IMR-90 (cell line): ENCODE measurements at regions not wholly inside any gene's neighbourhood (a gene's known extent, or its start where the extent isn't known, plus 50 kb on each side); places are given as distances from the start of the nearest gene placed in this dataset.

Experiments used
- BHLHE40 ChIP-seq: fragments of 150-350 bp; IDR thresholded peaks from 2 replicates; pipeline ENCODE4 v1.6.1; 2016; ENCODE audit warnings: mild to moderate bottlenecking, low read depth, low read length
- CEBPB ChIP-seq: IDR thresholded peaks from 2 replicates; pipeline ENCODE4 v1.6.1; 2012; ENCODE audit warnings: low read depth, low read length, improper control_type of control experiment
- CTCF ChIP-seq: conservative IDR thresholded peaks from 2 replicates; pipeline ENCODE4 v1.5.1; 2012; ENCODE audit warnings: mild to moderate bottlenecking, low read depth, low read length, improper control_type of control experiment
- POLR2A ChIP-seq: IDR thresholded peaks from 2 replicates; pipeline ENCODE4 v1.6.1; 2012; ENCODE audit warnings: mild to moderate bottlenecking, low read depth, low read length
- RFX5 ChIP-seq: IDR thresholded peaks from 2 replicates; pipeline ENCODE4 v1.8.0; 2012; ENCODE audit warnings: low read depth, mild to moderate bottlenecking, low read length, moderate library complexity

GRCh38 chr2:192634557-192634956 lies 439.8 kb upstream of the TMEFF2 start:
- TF ChIP-seq RFX5: no peak
- no peak for TF ChIP-seq CTCF
- TF ChIP-seq CEBPB: no peak
- no peak for TF ChIP-seq POLR2A
- TF ChIP-seq BHLHE40: no peak
